ENCODE measurements at regions not wholly inside any gene's neighbourhood (a gene's known extent, or its start where the extent isn't known, plus 50 kb on each side); places are given as distances from the start of the nearest gene placed in this dataset.

GRCh38 chr13:60689076-60689475 is 292.1 kb downstream of the TDRD3 start:
- intact Hi-C loops (cut with DNase I; ENCODE audit: low total_unique reads): no loop called here
- H3K9me3 ChIP-seq: no peaks in the 10 kb centered on the region
- H3K4me3 ChIP-seq: no peak overlapping the region
- H3K27me3 ChIP-seq: no peaks in the 10 kb centered on the region
- H3K36me3 ChIP-seq: no peaks in the 10 kb centered on the region
- TF ChIP-seq, protein P1, sequence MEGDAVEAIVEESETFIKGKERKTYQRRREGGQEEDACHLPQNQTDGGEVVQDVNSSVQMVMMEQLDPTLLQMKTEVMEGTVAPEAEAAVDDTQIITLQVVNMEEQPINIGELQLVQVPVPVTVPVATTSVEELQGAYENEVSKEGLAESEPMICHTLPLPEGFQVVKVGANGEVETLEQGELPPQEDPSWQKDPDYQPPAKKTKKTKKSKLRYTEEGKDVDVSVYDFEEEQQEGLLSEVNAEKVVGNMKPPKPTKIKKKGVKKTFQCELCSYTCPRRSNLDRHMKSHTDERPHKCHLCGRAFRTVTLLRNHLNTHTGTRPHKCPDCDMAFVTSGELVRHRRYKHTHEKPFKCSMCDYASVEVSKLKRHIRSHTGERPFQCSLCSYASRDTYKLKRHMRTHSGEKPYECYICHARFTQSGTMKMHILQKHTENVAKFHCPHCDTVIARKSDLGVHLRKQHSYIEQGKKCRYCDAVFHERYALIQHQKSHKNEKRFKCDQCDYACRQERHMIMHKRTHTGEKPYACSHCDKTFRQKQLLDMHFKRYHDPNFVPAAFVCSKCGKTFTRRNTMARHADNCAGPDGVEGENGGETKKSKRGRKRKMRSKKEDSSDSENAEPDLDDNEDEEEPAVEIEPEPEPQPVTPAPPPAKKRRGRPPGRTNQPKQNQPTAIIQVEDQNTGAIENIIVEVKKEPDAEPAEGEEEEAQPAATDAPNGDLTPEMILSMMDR (IDR thresholded peaks at IDR 0.05): no peak
- TF ChIP-seq POLR2A (IDR thresholded peaks at IDR 0.05): no peak
- H3K27ac ChIP-seq: no peak overlapping the region
- H3K4me1 ChIP-seq: no peaks in the 10 kb centered on the region
- no peak for DNase-seq

DNA sequence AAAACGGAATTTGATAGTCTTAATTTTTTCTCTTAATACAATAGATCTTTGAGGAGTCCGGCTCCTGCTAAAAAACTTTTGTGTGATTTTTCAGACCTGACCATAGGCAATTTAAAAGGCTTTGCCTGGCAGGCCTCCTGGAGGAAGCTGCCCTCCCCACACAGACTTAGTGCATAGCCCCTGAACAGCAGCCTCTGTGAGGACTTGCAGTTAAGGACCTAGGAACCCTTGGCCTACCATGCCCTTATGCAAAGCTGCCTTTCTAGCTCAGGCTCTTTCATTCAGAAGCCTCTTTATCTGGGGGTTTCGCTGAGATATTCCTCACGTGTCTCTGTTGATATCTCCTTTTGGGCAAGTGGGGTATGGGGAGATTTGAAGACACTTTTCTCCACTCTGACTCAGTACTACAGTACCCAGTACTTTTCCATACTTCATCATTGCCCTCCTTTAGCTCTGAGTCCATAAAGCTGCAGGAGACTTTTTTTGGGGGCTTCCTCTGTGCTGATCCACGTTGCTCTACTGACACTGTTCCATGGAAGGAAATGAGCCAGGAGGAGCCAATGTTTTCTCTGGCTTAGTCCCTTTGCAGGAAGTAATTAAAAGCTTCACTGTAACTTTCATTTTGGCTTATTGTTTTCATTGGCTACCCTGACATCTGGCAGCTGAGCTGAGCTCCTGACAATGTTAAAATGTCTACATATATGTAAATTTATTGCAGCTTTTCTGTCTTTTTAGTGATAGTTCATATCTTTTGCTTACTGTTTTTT is 283.1 kb downstream of the TDRD3 start:
- intact Hi-C loops (cut with DNase I; ENCODE audit: low total_unique reads): no loop called here
- H3K9me3 ChIP-seq: no peaks in the 10 kb centered on the region
- H3K4me1 ChIP-seq: no peaks in the 10 kb centered on the region
- H3K27me3 ChIP-seq: no peaks in the 10 kb centered on the region
- H3K27ac ChIP-seq: no peak overlapping the region
- H3K36me3 ChIP-seq: no peaks in the 10 kb centered on the region
- no peak for TF ChIP-seq POLR2A (IDR thresholded peaks at IDR 0.05)
- TF ChIP-seq, protein P1 (IDR thresholded peaks at IDR 0.05): no peak
- no peak for DNase-seq
- no peak overlapping the region for H3K4me3 ChIP-seq

- DNase-seq: no peak
- no peaks in the 10 kb centered on the region for H3K4me1 ChIP-seq
- no peaks in the 10 kb centered on the region for H3K36me3 ChIP-seq
- no peak overlapping the region for H3K27ac ChIP-seq
- no peak overlapping the region for H3K4me3 ChIP-seq
- no peaks in the 10 kb centered on the region for H3K27me3 ChIP-seq
- TF ChIP-seq POLR2A (IDR thresholded peaks at IDR 0.05): no peak
- TF ChIP-seq, protein P1 (IDR thresholded peaks at IDR 0.05): no peak
- H3K9me3 ChIP-seq: no peaks in the 10 kb centered on the region
- intact Hi-C loops (cut with DNase I; ENCODE audit: low total_unique reads): no loop called here
Measured at GRCh38 chr13:60679131-60679530, 282.1 kb downstream of the TDRD3 start.

GRCh38 chr13:60671386-60671785 is 274.4 kb downstream of the TDRD3 start:
- TF ChIP-seq POLR2A (IDR thresholded peaks at IDR 0.05): no peak
- TF ChIP-seq, protein P1 (IDR thresholded peaks at IDR 0.05): no peak
- Histone ChIP-seq H3K4me1 (no peaks in the 10 kb centered on the region), H3K4me3 (no peak overlapping the region), H3K27ac (no peak overlapping the region), H3K27me3 (no peaks in the 10 kb centered on the region), H3K36me3 (no peaks in the 10 kb centered on the region), H3K9me3 (no peaks in the 10 kb centered on the region)
- intact Hi-C loops (cut with DNase I; ENCODE audit: low total_unique reads): no loop called here
- no peak for DNase-seq

DNA sequence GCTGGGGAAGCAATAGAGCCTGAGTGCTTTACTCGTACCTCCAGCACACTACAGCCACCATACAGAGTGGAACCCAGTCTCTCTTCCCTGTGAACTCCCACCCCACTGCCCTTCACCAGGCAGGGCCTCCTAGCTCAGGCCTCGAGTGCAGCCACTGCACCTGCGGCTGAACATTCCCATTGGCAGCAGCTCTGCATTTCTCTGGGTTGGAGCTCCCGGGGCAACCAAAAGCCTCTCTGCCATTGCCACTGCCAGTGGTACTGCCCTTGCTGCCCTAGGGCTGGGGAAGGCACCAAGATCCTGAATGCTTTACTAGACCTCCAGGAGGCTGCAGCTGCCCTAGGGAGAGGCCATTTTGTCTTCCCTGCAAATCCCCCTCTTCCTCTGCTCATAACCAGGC is 266.8 kb downstream of the TDRD3 start:
- DNase-seq: no peak
- TF ChIP-seq POLR2A (IDR thresholded peaks at IDR 0.05): no peak
- TF ChIP-seq, protein P1 (IDR thresholded peaks at IDR 0.05): no peak
- Histone ChIP-seq H3K36me3 (no peaks in the 10 kb centered on the region), H3K27me3 (no peaks in the 10 kb centered on the region), H3K27ac (no peak overlapping the region), H3K4me1 (no peaks in the 10 kb centered on the region), H3K9me3 (no peaks in the 10 kb centered on the region), H3K4me3 (no peak overlapping the region)
- intact Hi-C loops (cut with DNase I; ENCODE audit: low total_unique reads): no loop called here
